GM12891 (cell line): ENCODE measurements at regions not wholly inside any gene's neighbourhood (a gene's known extent, or its start where the extent isn't known, plus 50 kb on each side); places are given as distances from the start of the nearest gene placed in this dataset.

Experiments
- PAX5 ChIP-seq: IDR thresholded peaks from 2 replicates; pipeline ENCODE4 v1.6.1; 2011; ENCODE audit warnings: low read length, moderate library complexity, mild to moderate bottlenecking; ENCODE audit not compliant: insufficient read depth, severe bottlenecking
- POLR2A ChIP-seq: IDR thresholded peaks from 2 replicates; pipeline ENCODE4 v1.6.1; 2011; ENCODE audit warnings: low read depth, low read length, control low read depth
- POLR2AphosphoS5 ChIP-seq: IDR thresholded peaks from 2 replicates; pipeline ENCODE4 v1.6.1; 2011; ENCODE audit warnings: low read depth, low read length, control low read depth

GRCh38 chr16:61306204-61306603, 730.0 kb downstream of the CDH8 start:
- TF ChIP-seq POLR2AphosphoS5 (no peak), POLR2A (no peak), PAX5 (no peak)
